HG03378 (cell line): ENCODE measurements at regions not wholly inside any gene's neighbourhood (a gene's known extent, or its start where the extent isn't known, plus 50 kb on each side); places are given as distances from the start of the nearest gene placed in this dataset.
"Not testable (repeated sequence)": the region's sequence is repeated elsewhere in the genome, so short reads cannot be mapped to it uniquely, and the experiment has no call there.

Experiments
- ATAC-seq: cut with Tn5 transposase; IDR thresholded peaks from one replicate; pipeline ENCODE4 v1.9.1; 2021; ENCODE audit warnings: mild to moderate bottlenecking, moderate library complexity; ENCODE audit not compliant: unreplicated experiment

- ATAC-seq, result no peak
Measured at GRCh38 chr2:187985923-187986322, 305.8 kb upstream of the GULP1 start.

GRCh38 chr2:187986390-187987105 lies 305.1 kb upstream of the GULP1 start:
- no peak for ATAC-seq

DNA sequence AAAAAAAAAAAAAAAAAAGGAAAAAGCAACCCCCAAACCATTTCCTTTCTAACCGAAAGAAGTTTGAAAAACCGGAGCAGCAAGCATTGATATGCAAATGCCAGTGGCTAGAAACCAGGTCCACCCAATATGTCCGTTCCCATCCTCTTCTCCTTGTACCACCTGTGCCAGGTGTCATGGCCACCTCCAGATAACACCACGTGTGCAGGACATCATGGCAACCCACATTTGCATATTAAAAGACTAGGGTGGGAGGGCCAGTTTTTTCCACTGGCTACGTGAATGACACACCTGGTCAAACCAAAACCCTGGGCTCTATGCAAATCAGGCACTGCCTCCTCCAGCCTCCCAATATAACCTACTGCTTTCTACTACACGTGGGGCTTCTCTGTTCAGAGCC lies 303.3 kb upstream of the GULP1 start:
- ATAC-seq, result no peak

DNA sequence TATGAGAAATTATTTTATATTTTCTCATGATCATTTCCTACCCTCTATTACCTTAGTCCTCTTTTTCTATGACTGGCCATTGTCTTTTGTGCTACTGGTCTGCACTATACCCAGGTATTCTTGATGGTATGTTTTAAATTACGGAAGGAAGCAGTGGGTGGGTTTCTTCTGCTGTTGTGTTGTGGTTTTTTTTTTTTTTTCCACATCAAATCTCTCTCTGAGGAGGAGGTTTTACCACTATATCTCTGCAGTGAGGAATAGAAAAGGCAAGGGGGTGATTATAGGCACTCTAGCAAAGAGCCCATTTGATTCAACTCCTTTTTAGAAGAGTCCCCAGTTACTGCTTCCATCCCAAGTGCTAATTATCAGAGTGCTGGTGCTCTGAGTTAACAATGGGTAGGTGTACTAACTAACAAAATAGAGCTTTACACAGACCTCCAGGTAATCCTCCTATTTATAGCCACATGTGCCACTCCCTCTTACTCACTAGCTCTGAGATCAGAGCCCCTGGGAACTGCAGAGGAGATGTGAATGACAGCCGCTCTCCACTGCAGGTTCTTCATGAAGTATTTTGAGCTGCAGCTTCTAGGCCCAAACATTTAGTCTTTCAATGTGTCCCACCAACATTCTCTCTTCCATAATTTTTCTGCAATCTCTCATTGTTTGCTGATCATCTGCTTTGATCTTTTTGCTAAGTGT lies 301.6 kb upstream of the GULP1 start:
- peak; percentile 53 for ATAC-seq

DNA sequence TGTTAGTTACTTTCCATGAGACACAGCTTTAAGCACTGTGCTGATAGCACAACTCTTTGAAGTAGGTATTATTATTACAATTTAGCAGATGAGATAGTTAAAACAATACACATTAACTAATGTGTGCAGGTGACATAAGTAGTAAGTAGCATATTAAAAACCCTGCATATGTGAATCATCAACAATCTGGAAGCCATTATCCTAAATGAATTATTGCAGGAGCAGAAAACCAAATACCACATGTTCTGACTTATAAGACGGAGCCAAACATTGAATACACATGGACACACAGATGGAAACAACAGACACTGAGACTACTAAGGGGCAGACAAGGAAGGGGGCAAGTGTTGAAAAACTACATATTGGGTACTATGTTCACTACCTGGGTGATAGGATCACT lies 300.3 kb upstream of the GULP1 start:
- ATAC-seq, result no peak

DNA sequence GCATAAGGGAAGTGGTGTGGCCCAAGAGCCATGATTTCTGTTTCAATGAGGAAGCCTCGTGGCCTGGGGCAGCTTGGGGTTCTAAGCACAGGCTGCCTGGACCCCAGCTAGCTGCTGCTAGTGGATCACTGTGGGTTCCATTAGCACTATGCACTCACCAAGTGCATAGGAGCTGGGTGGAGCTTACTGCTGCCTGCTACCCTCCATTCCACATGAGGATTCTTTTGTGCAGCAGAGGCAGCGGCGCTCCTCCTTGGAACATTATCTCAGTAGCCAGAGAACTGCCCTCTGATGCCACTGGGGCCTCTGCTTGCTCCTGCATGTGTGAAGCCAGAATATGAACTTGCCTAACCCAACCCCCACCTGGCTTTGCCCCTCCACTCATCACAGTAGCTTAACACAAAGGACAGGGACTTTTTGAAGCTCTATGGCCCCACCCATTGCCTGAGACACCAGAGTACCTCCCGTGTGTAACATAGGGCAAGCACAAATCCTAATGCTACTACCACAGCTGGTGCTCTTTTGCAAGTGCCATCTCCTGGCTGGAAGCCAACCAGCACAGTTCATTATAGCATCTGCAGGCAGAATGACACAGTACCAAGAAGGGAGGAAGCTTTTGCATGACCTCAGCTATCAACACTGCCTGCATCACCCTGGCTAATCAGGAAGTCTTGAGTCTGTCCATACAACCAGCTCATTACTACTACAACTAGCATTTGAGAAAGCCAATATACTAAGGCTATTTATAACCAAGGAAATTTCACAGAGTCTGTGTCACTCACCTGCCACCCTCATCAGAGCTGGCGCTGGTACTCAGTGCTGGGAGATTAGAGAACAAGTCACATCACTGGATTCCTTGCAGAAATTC lies 297.0 kb upstream of the GULP1 start:
- no peak for ATAC-seq

DNA sequence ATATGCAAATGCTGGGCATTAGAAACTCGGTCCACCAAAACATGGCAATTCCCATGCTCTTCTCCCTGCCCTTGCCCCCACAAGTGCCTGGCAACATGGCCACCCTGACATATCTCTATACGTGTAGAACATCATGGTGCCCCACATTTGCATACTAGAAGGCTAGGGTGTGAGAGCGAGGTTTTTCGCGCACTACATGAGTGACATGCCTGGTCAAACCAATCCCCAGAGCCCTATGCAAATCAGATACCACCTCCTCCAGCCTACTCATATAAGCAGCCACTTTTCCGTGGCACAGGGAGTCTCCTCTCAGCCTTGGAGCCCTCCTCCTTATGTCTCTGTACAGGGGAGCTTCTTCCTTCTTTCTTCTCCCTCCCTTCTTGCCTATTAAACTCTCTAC lies 296.1 kb upstream of the GULP1 start:
- no peak for ATAC-seq

DNA sequence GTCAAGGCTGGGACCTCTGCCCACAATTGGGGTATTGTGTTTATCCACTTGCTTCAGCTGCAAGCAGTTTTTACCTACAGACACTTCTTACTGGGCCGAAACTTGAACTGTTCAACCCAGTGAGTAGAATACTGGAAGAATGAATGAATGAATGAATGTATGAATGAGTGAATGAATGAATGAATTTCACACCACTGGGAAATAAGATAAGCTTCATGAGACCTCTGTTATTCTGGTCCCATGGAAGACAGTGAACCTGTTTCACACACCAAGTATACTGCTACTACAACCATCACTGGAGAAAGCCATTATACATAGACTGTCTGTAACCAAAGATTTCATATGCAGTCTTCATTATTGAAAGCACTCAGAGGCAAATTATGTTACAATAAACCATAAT lies 295.0 kb upstream of the GULP1 start:
- ATAC-seq, result no peak

DNA sequence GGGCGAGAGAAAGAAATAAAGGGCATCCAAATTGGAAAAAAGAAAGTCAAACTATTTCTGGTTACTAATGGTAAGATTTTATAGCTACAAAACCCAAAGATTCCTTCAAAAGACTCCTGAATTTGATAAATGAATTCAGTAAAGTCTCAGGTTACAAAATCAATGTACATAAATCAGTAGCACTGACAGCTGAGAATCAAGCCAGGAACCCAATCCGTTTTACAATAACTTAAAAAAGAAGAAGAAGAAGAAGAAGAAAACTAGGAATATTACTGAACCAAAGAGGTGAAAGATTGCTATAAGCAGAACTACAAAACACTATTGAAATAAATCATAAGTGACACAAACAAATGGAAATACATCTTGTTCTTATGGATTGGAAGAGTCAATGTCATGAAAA lies 291.5 kb upstream of the GULP1 start:
- no peak for ATAC-seq

DNA sequence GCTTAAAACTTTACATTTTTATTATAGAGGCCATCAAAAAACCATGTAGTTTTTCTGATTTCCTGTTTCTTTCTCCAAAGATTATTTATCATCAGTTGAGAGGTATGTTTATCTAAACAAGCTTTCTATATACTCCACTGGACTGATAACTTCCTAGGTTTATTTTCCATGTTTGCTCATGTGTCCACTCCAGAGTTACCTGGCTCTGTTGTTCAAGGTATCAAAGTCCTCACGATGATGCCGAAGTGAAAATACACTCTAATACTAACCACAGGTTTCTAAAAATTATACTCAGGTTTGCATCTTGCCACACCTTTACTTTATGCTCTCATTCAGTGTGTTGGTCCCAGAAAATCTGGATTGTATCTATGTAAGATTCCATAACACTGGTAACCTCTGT lies 287.9 kb upstream of the GULP1 start:
- no peak for ATAC-seq

DNA sequence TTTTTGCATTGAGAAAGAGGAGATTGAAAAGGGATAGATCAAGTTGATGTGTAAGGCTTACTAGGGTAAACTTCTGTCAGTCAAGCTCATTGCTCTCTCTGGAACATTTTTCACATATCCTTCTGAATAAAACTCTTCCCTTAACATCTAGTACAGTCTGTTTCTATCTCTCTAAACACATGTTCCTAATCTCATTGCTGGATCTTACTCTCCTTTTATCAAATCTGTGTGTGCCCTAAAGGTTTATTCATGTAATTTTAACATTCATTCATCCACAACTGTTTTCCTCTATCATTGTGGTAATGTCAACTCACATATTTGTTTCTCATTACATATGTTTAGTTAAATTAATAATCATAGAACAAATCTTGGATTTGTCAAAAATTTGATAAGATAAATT lies 277.9 kb upstream of the GULP1 start:
- ATAC-seq, result no peak

DNA sequence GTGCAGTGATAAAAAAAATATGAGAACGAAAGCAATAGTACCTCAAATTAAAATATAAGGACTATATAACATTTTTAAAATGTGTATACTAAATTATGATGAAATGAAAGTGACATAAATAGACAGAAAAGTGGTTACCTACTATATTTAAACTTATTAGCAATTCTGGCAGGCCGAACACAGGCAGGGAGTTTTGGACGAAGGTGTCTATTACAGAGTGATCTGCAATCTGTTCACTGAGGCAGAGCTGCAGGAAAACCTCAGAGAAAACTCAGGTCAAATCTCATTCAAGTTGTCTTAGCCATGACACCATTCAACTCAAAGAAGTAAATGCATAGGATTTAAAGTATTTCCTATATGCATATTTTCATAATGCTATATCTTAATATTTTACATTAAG lies 274.8 kb upstream of the GULP1 start:
- no peak for ATAC-seq

DNA sequence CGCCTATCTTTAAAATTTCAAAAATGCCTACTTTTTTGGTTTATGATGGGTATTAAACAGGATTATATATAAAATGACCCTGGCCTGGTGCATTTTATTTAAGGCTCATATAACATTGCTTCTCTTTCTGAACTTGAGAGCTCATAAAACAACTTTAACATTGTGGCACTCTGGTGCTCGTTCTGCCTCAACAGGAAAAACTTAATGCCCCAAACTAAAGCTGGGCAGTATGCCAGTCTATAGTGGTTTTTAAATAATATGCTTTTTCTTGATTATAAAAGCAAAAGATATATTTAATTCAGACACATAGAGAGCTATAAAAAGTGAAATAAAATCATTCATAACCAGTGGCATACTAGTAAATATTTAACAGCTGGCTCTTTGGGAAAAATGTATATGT lies 269.3 kb upstream of the GULP1 start:
- no peak for ATAC-seq

- ATAC-seq, result no peak
Measured at GRCh38 chr2:188023035-188023434, 268.6 kb upstream of the GULP1 start.

- no peak for ATAC-seq
Measured at GRCh38 chr2:188024811-188025210, 266.9 kb upstream of the GULP1 start.

GRCh38 chr2:188028739-188029138 lies 262.9 kb upstream of the GULP1 start:
- ATAC-seq, result no peak

DNA sequence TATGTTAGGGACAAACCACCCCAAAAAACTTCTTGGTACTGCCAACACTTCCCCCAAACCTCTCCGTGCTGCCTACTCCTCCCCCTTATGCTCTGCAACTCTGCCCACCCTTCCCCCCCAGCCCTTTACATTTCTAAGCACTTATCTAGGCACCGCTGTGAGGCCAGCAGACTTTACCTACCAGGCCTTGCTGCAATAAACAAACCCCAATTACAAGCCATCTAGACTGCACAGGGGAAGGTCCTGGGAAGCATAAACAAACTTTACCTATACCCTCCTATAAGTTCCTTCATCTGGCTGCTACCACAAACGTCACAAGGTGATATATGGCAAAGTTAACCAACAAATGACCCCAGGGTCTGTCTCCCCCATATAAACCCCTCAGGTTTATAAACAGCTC lies 259.4 kb upstream of the GULP1 start:
- ATAC-seq, result no peak

DNA sequence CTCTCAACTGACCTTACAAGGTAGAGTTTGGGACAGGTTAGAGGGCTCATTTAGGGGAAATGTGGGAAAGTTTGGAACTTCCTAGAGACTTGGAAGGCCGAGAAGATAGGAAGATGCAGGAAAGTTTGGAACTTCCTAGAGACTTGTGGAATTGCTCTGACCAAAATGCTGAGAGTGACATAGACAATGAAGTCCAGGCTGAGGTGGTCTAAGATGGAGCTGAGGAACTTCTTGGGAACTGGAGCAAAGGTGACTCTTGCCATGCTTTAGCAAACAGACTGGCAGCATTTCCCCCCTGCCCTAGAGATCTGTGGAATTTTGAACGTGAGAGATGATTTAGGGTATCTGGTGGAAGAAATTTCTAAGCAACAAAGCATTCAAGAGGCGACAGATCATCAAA lies 258.9 kb upstream of the GULP1 start:
- ATAC-seq, result no peak

GRCh38 chr2:188033240-188033639 lies 258.4 kb upstream of the GULP1 start:
- not testable (repeated sequence) for ATAC-seq

- not testable (repeated sequence) for ATAC-seq
Measured at GRCh38 chr2:188034102-188034501, 257.6 kb upstream of the GULP1 start.

DNA sequence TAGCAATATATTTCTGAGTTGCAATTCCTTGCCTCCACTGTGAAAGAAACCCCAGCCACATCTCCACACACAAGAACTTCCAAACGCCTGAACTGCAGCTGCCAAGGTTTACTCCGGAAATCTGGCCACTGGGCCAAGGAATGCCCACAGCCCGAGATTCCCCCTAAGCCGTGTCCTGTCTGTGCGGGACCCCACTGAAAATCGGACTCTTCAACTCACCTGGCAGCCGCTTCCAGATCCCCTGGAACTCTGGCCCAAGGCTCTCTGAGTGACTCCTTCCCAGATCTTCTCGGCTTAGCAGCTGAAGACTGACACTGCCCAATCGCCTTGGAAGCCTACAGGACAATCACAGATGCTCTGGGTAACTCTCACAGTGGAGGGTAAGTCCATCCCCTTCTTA lies 256.3 kb upstream of the GULP1 start:
- not testable (repeated sequence) for ATAC-seq

DNA sequence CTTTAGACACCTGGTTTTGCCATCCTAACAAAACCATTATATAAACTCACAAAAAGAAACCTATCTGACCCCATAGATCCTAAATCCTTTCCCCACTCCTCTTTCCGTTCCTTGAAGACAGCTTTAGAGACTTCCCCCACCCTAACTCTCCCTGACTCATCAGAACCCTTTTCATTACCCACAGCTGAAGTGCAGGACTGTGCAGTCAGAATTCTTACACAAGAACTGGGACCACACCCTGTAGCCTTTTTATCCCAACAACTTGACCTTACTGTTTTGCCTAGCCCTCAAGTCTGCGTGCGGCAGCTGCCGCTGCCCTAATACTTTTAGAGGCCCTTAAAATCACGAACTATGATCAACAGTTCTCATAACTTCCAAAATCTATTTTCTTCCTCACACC lies 254.9 kb upstream of the GULP1 start:
- ATAC-seq, result not testable (repeated sequence)
